IPS-11a (cell line): ENCODE measurements at regions not wholly inside any gene's neighbourhood (a gene's known extent, or its start where the extent isn't known, plus 50 kb on each side); places are given as distances from the start of the nearest gene placed in this dataset.

Experiments used
- H3K4me3 ChIP-seq: one replicate; pipeline ENCODE4 v1.5.1; 2013; ENCODE audit warnings: low read depth, low read length, control low read depth

GRCh38 chr1:217009376-217009775, 286.1 kb upstream of the ESRRG start:
- H3K4me3 ChIP-seq = no peak overlapping the region

GRCh38 chr1:217004776-217005436, 281.7 kb upstream of the ESRRG start:
- H3K4me3 ChIP-seq = no peak overlapping the region

GRCh38 chr1:217003355-217003754, 280.1 kb upstream of the ESRRG start:
- no peak overlapping the region for H3K4me3 ChIP-seq

- no peak overlapping the region for H3K4me3 ChIP-seq
These were observed 274.6 kb upstream of the ESRRG start for GRCh38 chr1:216997831-216998230.

GRCh38 chr1:216997069-216997468, 273.8 kb upstream of the ESRRG start:
- H3K4me3 ChIP-seq = no peak overlapping the region

GRCh38 chr1:216984536-216984935, 261.3 kb upstream of the ESRRG start:
- H3K4me3 ChIP-seq = no peak overlapping the region

- no peak overlapping the region for H3K4me3 ChIP-seq
These were observed 260.6 kb upstream of the ESRRG start for GRCh38 chr1:216983823-216984222.

GRCh38 chr1:216961516-216961915, 238.3 kb upstream of the ESRRG start:
- H3K4me3 ChIP-seq = no peak overlapping the region

- H3K4me3 ChIP-seq = no peak overlapping the region
These were observed 237.5 kb upstream of the ESRRG start for GRCh38 chr1:216960716-216961115.

GRCh38 chr1:216958569-216958968, 235.3 kb upstream of the ESRRG start:
- H3K4me3 ChIP-seq = no peak overlapping the region

- no peak overlapping the region for H3K4me3 ChIP-seq
These were observed 230.3 kb upstream of the ESRRG start for GRCh38 chr1:216953495-216953894.

- H3K4me3 ChIP-seq = no peak overlapping the region
These were observed 229.6 kb upstream of the ESRRG start for GRCh38 chr1:216952864-216953263.

GRCh38 chr1:216945538-216946080, 222.4 kb upstream of the ESRRG start:
- H3K4me3 ChIP-seq = no peak overlapping the region

GRCh38 chr1:216944864-216945510, 221.8 kb upstream of the ESRRG start:
- H3K4me3 ChIP-seq = no peak overlapping the region

GRCh38 chr1:216937491-216937890, 214.3 kb upstream of the ESRRG start:
- H3K4me3 ChIP-seq = no peak overlapping the region

- H3K4me3 ChIP-seq = no peak overlapping the region
These were observed 213.6 kb upstream of the ESRRG start for GRCh38 chr1:216936779-216937178.

GRCh38 chr1:216935901-216936300, 212.7 kb upstream of the ESRRG start:
- no peak overlapping the region for H3K4me3 ChIP-seq

GRCh38 chr1:216932424-216932823, 209.2 kb upstream of the ESRRG start:
- H3K4me3 ChIP-seq = no peak overlapping the region

GRCh38 chr1:216929870-216930582, 206.8 kb upstream of the ESRRG start:
- H3K4me3 ChIP-seq = no peak overlapping the region

GRCh38 chr1:216927633-216928032, 204.4 kb upstream of the ESRRG start:
- no peak overlapping the region for H3K4me3 ChIP-seq

GRCh38 chr1:216926720-216927510, 203.7 kb upstream of the ESRRG start:
- no peak overlapping the region for H3K4me3 ChIP-seq
